T-cell (primary cell): ENCODE measurements at regions not wholly inside any gene's neighbourhood (a gene's known extent, or its start where the extent isn't known, plus 50 kb on each side); places are given as distances from the start of the nearest gene placed in this dataset.

ENCODE experiments used
- ATAC-seq, 4 experiments: fragments of 200-7000 bp in 3 of 4; fragments of 150-1000 bp in 1 of 4; cut with Tn5 transposase; replicated peaks in 1 of 4; 1 replicate in 3 of 4; 2 replicates in 1 of 4; pipeline ENCODE4 v1.10.0; 2021; ENCODE audit warnings: moderate library complexity in 3 of 4, mild to moderate bottlenecking in 2 of 4, moderate number of reproducible peaks in 1 of 4
- CTCF ChIA-PET, 2 donors: fragments of 300-600 bp; sonication (Branson Sonifier 250); formaldehyde crosslinking; loops; one replicate each; lab custom pipeline; 2022; ENCODE audit warnings: antibody characterized with exemption in 2 of 2; lab: Charles Lee
- POLR2A ChIA-PET, 2 donors: fragments of 300-600 bp; sonication (Branson Sonifier 250); formaldehyde crosslinking; loops; one replicate each; lab custom pipeline; 2022; ENCODE audit warnings: antibody characterized with exemption in 2 of 2; lab: Charles Lee
- DNase-seq, 35 experiments: peaks; one replicate each; pipeline versions ENCODE4 v3.0.0 to v3.0.0-alpha.2; 2013 to 2023
- H3K27ac ChIP-seq: one replicate; pipeline ENCODE4 v1.5.1; 2013; ENCODE audit warnings: low read length
- H3K27me3 ChIP-seq, 2 experiments: replicated peaks in 1 of 2; 1 replicate in 1 of 2; 2 replicates in 1 of 2; pipeline versions ENCODE4 v1.6.1 to v1.7.0; 2013; ENCODE audit warnings: low read length in 1 of 2, mixed read lengths in 1 of 2; ENCODE audit not compliant: control insufficient read depth in 2 of 2, insufficient read depth in 2 of 2; ENCODE audit errors: extremely low read depth in 1 of 2
- H3K36me3 ChIP-seq, 2 donors: 1 replicate in 1 of 2; 2 replicates in 1 of 2; pipeline versions ENCODE4 v1.6.1 to v1.7.0; 2013; ENCODE audit warnings: low read length in 1 of 2; ENCODE audit not compliant: control insufficient read depth in 2 of 2, insufficient read depth in 1 of 2; ENCODE audit errors: extremely low read depth in 1 of 2
- H3K4me1 ChIP-seq, 2 experiments: 1 replicate in 1 of 2; 2 replicates in 1 of 2; pipeline versions ENCODE4 v1.6.1 to v1.7.0; 2013; ENCODE audit warnings: low read length in 2 of 2, mixed read lengths in 1 of 2; ENCODE audit not compliant: insufficient read depth in 2 of 2, control insufficient read depth in 1 of 2; ENCODE audit errors: extremely low read depth in 1 of 2
- H3K4me3 ChIP-seq, 2 donors: 1 replicate in 1 of 2; 2 replicates in 1 of 2; pipeline versions ENCODE4 v1.5.1 to v1.7.0; 2013; ENCODE audit warnings: mild to moderate bottlenecking in 2 of 2, low read length in 1 of 2, moderate library complexity in 1 of 2; ENCODE audit not compliant: control insufficient read depth in 1 of 2; ENCODE audit errors: extremely low read depth in 1 of 2
- H3K9me3 ChIP-seq: 2 replicates; pipeline ENCODE4 v1.7.0; 2013
- H3K27ac Mint-ChIP-seq, 2 donors: one replicate each; pipeline ENCODE4 v1.8.0; 2020 to 2021; ENCODE audit warnings: mild to moderate bottlenecking in 2 of 2, mixed read lengths in 2 of 2
- H3K27me3 Mint-ChIP-seq, 2 donors: one replicate each; pipeline ENCODE4 v1.8.0; 2021 to 2022; ENCODE audit warnings: mixed read lengths in 2 of 2
- H3K36me3 Mint-ChIP-seq: one replicate; pipeline ENCODE4 v1.8.0; 2021; ENCODE audit warnings: mixed read lengths
- H3K4me1 Mint-ChIP-seq, 3 donors: one replicate each; pipeline ENCODE4 v1.8.0; 2020 to 2022; ENCODE audit warnings: mixed read lengths in 3 of 3, mild to moderate bottlenecking in 1 of 3
- H3K4me3 Mint-ChIP-seq, 3 donors: one replicate each; pipeline ENCODE4 v1.8.0; 2020 to 2022; ENCODE audit warnings: mild to moderate bottlenecking in 3 of 3, mixed read lengths in 3 of 3, moderate library complexity in 3 of 3
- H3K9me3 Mint-ChIP-seq, 3 donors: one replicate each; pipeline ENCODE4 v1.8.0; 2020 to 2022; ENCODE audit warnings: mixed read lengths in 3 of 3
- WGBS: methylation state at CpG from one replicate; pipeline ENCODE4 v1.1.5; 2013; ENCODE audit warnings: missing lambda C conversion rate; ENCODE audit not compliant: insufficient coverage; 5-methylcytosine and 5-hydroxymethylcytosine counted together

DNA sequence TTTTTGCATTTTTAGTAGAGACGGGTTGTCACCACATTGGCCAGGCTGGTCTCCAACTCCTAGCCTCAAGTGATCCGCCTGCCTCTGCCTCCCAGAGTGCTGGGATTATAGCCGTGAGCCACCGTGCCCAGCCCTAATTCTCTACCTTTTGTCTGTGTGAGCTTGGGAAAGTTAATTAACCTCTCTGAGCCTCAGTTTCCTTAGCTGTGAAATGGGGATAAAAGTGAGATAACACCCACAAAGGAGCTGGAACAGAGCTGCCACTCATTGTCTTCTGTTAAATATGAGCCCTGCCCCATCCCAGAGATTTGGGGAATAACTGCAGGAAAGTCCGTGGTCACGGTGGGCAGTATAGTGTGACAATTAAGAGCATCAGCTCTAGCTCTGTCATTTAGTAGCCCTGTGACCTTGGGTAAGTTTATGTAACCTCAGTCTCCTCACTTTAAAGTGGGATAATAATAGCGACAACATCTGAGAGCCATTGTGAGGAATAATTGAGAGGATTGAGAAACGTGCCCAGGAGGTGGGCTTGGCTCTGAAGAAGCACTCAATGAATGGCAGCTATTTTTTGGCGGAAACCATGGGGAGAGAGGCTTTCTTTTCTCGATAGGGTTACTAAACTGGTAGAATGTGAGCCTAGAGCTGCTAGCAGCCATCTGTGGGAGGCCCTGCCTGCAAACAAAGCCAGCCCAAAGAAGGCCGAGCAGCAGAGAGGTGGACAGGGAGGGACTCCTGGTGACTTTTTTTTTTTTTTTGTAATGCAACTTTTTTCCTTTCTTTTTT, 60.8 kb upstream of the MED13L start:
- H3K27me3 Mint-ChIP-seq = no peaks in the 10 kb centered on the region
- no peak overlapping the region for H3K27ac Mint-ChIP-seq
- H3K27ac ChIP-seq = no peak overlapping the region
- WGBS = 90% methylated on average over 5 of the region's 11 CpGs
- DNase-seq (no peak), ATAC-seq (no peak)
- ChIA-PET POLR2A (no interaction called here), CTCF (interaction anchor here in 1 of 2 donors (0.7 kb wide), 1 partner anchor 184 kb away, joined by 5 read pairs; no protein-coding TSS in a partner anchor)
- no peaks in the 10 kb centered on the region for H3K4me1 ChIP-seq
- H3K9me3 Mint-ChIP-seq = no peaks in the 10 kb centered on the region
- no peak overlapping the region for H3K4me3 ChIP-seq
- peaks cover 0 to 2% of the 10 kb centered on the region in 2 experiments for H3K27me3 ChIP-seq
- H3K36me3 Mint-ChIP-seq = no peaks in the 10 kb centered on the region
- peaks cover 0 to 5% (median 0%) of the 10 kb centered on the region in 3 donors for H3K4me1 Mint-ChIP-seq
- no peaks in the 10 kb centered on the region for H3K9me3 ChIP-seq
- no peak overlapping the region for H3K4me3 Mint-ChIP-seq
- no peaks in the 10 kb centered on the region for H3K36me3 ChIP-seq

- H3K4me3 Mint-ChIP-seq = no peak overlapping the region
- no peak for DNase-seq
- H3K9me3 Mint-ChIP-seq = no peaks in the 10 kb centered on the region
- Histone ChIP-seq H3K27ac (no peak overlapping the region), H3K27me3 (peaks cover 0 to 2% of the 10 kb centered on the region in 2 experiments), H3K4me1 (no peaks in the 10 kb centered on the region), H3K36me3 (no peaks in the 10 kb centered on the region), H3K9me3 (no peaks in the 10 kb centered on the region), H3K4me3 (no peak overlapping the region)
- no CpG with 5 or more reads among the region's 3 CpGs for WGBS
- no peak for ATAC-seq
- no peak overlapping the region for H3K27ac Mint-ChIP-seq
- no peaks in the 10 kb centered on the region for H3K36me3 Mint-ChIP-seq
- peaks cover 0 to 5% (median 0%) of the 10 kb centered on the region in 3 donors for H3K4me1 Mint-ChIP-seq
- H3K27me3 Mint-ChIP-seq = no peaks in the 10 kb centered on the region
- POLR2A ChIA-PET = no interaction called here
- CTCF ChIA-PET = interaction anchor here in 1 of 2 donors (0.7 kb wide), 1 partner anchor 183 kb away, joined by 5 read pairs; no protein-coding TSS in a partner anchor
These were observed 61.6 kb upstream of the MED13L start for GRCh38 chr12:116339062-116339461.

DNA sequence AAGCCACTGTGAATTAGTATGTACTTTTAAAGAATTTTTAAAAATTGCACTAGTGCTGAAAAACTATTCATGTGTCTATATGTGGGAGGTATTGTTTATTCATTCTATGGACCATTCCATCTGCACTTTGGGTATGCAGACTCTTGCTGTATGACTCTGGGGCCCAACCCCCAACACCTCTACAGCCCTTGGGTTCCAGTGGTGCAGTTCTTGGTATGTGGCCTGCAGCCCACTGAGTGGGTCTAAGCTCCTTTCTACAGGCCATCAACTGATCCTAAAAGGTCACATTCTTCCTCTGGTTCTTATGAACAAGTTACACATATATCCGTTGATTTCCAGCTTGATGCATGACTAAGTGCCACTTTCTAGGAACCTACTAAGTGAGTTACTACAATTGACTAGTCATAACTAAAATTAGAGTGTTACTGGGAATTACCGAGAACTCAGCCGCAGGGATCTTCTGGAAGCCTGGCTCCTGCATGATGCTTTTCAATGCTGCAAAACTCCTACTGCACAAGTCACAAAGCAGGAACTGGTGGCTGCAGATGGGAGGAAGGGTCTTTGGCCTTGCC, 62.4 kb upstream of the MED13L start:
- no peak overlapping the region for H3K4me3 ChIP-seq
- H3K4me1 ChIP-seq = no peaks in the 10 kb centered on the region
- no peak overlapping the region for H3K4me3 Mint-ChIP-seq
- ATAC-seq (no peak), DNase-seq (no peak)
- no peaks in the 10 kb centered on the region for H3K9me3 ChIP-seq
- H3K36me3 Mint-ChIP-seq = no peaks in the 10 kb centered on the region
- no peaks in the 10 kb centered on the region for H3K27me3 Mint-ChIP-seq
- no peaks in the 10 kb centered on the region for H3K36me3 ChIP-seq
- no CpG with 5 or more reads among the region's 3 CpGs for WGBS
- H3K27ac Mint-ChIP-seq = no peak overlapping the region
- H3K27ac ChIP-seq = no peak overlapping the region
- CTCF ChIA-PET = no interaction called here
- peaks cover 0 to 5% (median 0%) of the 10 kb centered on the region in 3 donors for H3K4me1 Mint-ChIP-seq
- H3K9me3 Mint-ChIP-seq = peaks cover 0 to 5% (median 0%) of the 10 kb centered on the region in 3 donors
- POLR2A ChIA-PET = interaction anchor here in 1 of 2 donors (1.0 kb wide), 1 partner anchor 94 kb away, joined by 4 read pairs; no protein-coding TSS in a partner anchor
- H3K27me3 ChIP-seq = peaks cover 0 to 2% of the 10 kb centered on the region in 2 experiments

DNA sequence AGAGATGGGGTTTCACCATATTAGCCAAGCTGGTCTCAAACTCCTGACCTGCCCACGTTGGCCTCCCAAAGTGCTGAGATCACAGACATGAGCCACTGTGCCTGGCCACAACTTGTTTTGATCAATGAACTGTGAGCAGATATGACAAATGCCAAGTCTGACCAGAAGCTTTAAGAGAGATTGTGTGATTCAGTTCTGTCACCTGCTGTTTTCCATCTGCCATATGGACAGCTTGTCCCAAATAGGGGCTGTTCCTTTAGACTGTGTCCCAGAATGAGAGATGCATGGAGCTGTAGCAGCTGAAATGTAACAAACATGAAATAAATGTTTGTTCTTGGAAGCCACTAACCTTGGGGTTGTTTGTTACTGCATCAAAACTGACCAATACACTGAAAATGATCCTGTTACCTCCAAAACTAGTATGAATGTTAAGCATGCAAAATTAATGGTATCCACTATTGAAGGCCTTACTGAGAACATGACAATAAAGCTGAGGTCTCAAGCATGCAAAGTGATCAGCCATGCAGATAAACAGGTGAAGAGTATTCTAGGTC, 65.9 kb upstream of the MED13L start:
- H3K27ac ChIP-seq = no peak overlapping the region
- no peak overlapping the region for H3K4me3 ChIP-seq
- ATAC-seq (no peak), DNase-seq (no peak)
- Mint-ChIP-seq H3K36me3 (no peaks in the 10 kb centered on the region), H3K27me3 (no peaks in the 10 kb centered on the region), H3K9me3 (peaks cover 0 to 5% (median 0%) of the 10 kb centered on the region in 3 donors), H3K4me3 (no peak overlapping the region), H3K4me1 (no peaks in the 10 kb centered on the region), H3K27ac (no peak overlapping the region)
- H3K4me1 ChIP-seq = no peaks in the 10 kb centered on the region
- 71% methylated on average over 1 of the region's 1 CpG for WGBS
- H3K36me3 ChIP-seq = no peaks in the 10 kb centered on the region
- no peaks in the 10 kb centered on the region for H3K9me3 ChIP-seq
- peaks cover 0 to 2% of the 10 kb centered on the region in 2 experiments for H3K27me3 ChIP-seq
- POLR2A ChIA-PET = no interaction called here
- CTCF ChIA-PET = interaction anchor here in 1 of 2 donors (0.7 kb wide), 1 partner anchor 25 kb away, joined by 7 read pairs; no protein-coding TSS in a partner anchor

DNA sequence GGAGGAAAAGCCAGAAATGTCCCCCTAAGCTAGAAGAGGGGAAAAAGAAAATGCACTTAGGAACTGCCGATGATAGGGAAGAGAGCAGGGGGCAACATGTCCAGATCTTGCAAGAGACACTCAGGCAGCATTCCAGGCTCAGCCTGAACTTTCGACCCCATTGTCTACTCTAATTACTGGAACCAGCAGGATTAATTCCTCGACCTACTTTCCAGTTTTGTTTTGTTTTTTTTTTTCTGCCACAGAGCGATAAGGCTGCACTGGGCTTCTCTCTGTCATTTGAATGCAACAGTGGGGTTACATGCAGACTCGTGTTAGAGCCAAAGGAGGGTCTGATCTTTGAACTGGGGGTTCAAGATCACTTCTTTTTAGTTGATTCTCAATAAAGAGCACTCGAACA, 68.7 kb upstream of the MED13L start:
- H3K4me1 Mint-ChIP-seq = no peaks in the 10 kb centered on the region
- Histone ChIP-seq H3K27ac (no peak overlapping the region), H3K27me3 (peaks cover 0 to 3% of the 10 kb centered on the region in 2 experiments), H3K4me1 (no peaks in the 10 kb centered on the region), H3K9me3 (no peaks in the 10 kb centered on the region), H3K4me3 (no peak overlapping the region), H3K36me3 (no peaks in the 10 kb centered on the region)
- ChIA-PET POLR2A (interaction anchor here in 1 of 2 donors (0.7 kb wide), 1 partner anchor 105 kb away, joined by 3 read pairs; no protein-coding TSS in a partner anchor), CTCF (no interaction called here)
- H3K27ac Mint-ChIP-seq = no peak overlapping the region
- no peaks in the 10 kb centered on the region for H3K27me3 Mint-ChIP-seq
- ATAC-seq (no peak), DNase-seq (no peak)
- no CpG with 5 or more reads among the region's 6 CpGs for WGBS
- no peaks in the 10 kb centered on the region for H3K36me3 Mint-ChIP-seq
- peaks cover 0 to 5% (median 0%) of the 10 kb centered on the region in 3 donors for H3K9me3 Mint-ChIP-seq
- no peak overlapping the region for H3K4me3 Mint-ChIP-seq

- H3K9me3 Mint-ChIP-seq = peaks cover 0 to 5% (median 0%) of the 10 kb centered on the region in 3 donors
- POLR2A ChIA-PET = interaction anchor here (0.5 to 0.7 kb wide), 2 partner anchors 106 to 121 kb away, joined by 3 to 7 read pairs; no protein-coding TSS in a partner anchor
- H3K4me3 Mint-ChIP-seq = no peak overlapping the region
These were observed 69.2 kb upstream of the MED13L start for GRCh38 chr12:116346741-116347140.

More at GRCh38 chr12:116346741-116347140, 69.2 kb upstream of the MED13L start:
- no peaks in the 10 kb centered on the region for H3K27me3 Mint-ChIP-seq
- H3K27me3 ChIP-seq = peaks cover 0 to 3% of the 10 kb centered on the region in 2 experiments
- H3K36me3 ChIP-seq = no peaks in the 10 kb centered on the region
- no peak for DNase-seq
- H3K4me1 Mint-ChIP-seq = no peaks in the 10 kb centered on the region
- no CpG with 5 or more reads among the region's 4 CpGs for WGBS
- H3K4me1 ChIP-seq = no peaks in the 10 kb centered on the region
- ATAC-seq = no peak
- H3K4me3 ChIP-seq = no peak overlapping the region
- no peaks in the 10 kb centered on the region for H3K36me3 Mint-ChIP-seq
- H3K27ac ChIP-seq = no peak overlapping the region
- CTCF ChIA-PET = interaction anchor here in 1 of 2 donors (0.6 kb wide), 1 partner anchor 126 kb away, joined by 7 read pairs; no protein-coding TSS in a partner anchor
- H3K27ac Mint-ChIP-seq = no peak overlapping the region
- no peaks in the 10 kb centered on the region for H3K9me3 ChIP-seq
